Caco-2 (cell line): ENCODE measurements at regions not wholly inside any gene's neighbourhood (a gene's known extent, or its start where the extent isn't known, plus 50 kb on each side); places are given as distances from the start of the nearest gene placed in this dataset.

Experiments
- BruUV-seq: library from RNA; stranded (reverse); fragments of 400-500 nt; replicated peaks from 2 replicates; lab custom pipeline; 2021; lab: Mats Ljungman, UMichigan
- CTCF ChIA-PET: fragments of 300-600 bp; sonication (Branson Sonifier 250); formaldehyde crosslinking; loops from one replicate; lab custom pipeline; 2022; ENCODE audit warnings: antibody characterized with exemption; lab: Charles Lee
- POLR2A ChIA-PET: fragments of 300-600 bp; sonication (Branson Sonifier 250); formaldehyde crosslinking; loops from one replicate; lab custom pipeline; 2022; ENCODE audit warnings: antibody characterized with exemption; lab: Charles Lee
- DNase-seq, 2 experiments: peaks; one replicate each; pipeline versions ENCODE4 v3.0.0 to v3.0.0-alpha.2; 2020 to 2022
- H3K27me3 ChIP-seq: replicated peaks from 2 replicates; pipeline ENCODE4 v1.6.0; 2011; ENCODE audit warnings: low read length; ENCODE audit not compliant: control insufficient read depth, insufficient read depth
- H3K36me3 ChIP-seq: 2 replicates; pipeline ENCODE4 v1.5.1; 2011; ENCODE audit warnings: low read length; ENCODE audit not compliant: control insufficient read depth, insufficient read depth
- H3K4me1 ChIP-seq: fragments of 250-450 bp; sonication (Bioruptor Pico); 2 replicates; pipeline ENCODE4 v1.5.1; 2020; ENCODE audit warnings: mild to moderate bottlenecking
- H3K4me3 ChIP-seq: 2 replicates; pipeline ENCODE4 v1.5.1; 2011; ENCODE audit warnings: low read depth, mild to moderate bottlenecking, control low read depth, low read length
- H3K9me3 ChIP-seq: fragments of 250-450 bp; sonication (Bioruptor Pico); 2 replicates; pipeline ENCODE4 v1.5.1; 2020; ENCODE audit warnings: mild to moderate bottlenecking, moderate library complexity
- H3K27ac Mint-ChIP-seq: one replicate; pipeline ENCODE4 v1.8.0; 2022; ENCODE audit warnings: mixed read lengths; ENCODE audit not compliant: unreplicated experiment
- H3K27me3 Mint-ChIP-seq: one replicate; pipeline ENCODE4 v1.8.0; 2022; ENCODE audit warnings: mixed read lengths; ENCODE audit not compliant: insufficient read depth, unreplicated experiment
- H3K36me3 Mint-ChIP-seq: one replicate; pipeline ENCODE4 v1.8.0; 2022; ENCODE audit warnings: mild to moderate bottlenecking, mixed read lengths; ENCODE audit not compliant: insufficient read depth, unreplicated experiment
- H3K4me1 Mint-ChIP-seq: one replicate; pipeline ENCODE4 v1.8.0; 2022; ENCODE audit warnings: low read depth, mixed read lengths; ENCODE audit not compliant: unreplicated experiment
- H3K4me3 Mint-ChIP-seq: one replicate; pipeline ENCODE4 v1.8.0; 2022; ENCODE audit warnings: mild to moderate bottlenecking, moderate library complexity, mixed read lengths; ENCODE audit not compliant: unreplicated experiment
- H3K9me3 Mint-ChIP-seq: one replicate; pipeline ENCODE4 v1.8.0; 2022; ENCODE audit warnings: mixed read lengths; ENCODE audit not compliant: unreplicated experiment
- CTCF ChIP-seq, 2 experiments: fragments of 200-600 bp in 1 of 2; IDR thresholded peaks; 1 replicate in 1 of 2; 2 replicates in 1 of 2; pipeline versions ENCODE4 v1.5.1 to v1.8.0; 2011 to 2022; ENCODE audit warnings: antibody characterized with exemption in 1 of 2, control low read depth in 1 of 2, inconsistent platforms in 1 of 2, low read depth in 1 of 2, low read length in 1 of 2, mild to moderate bottlenecking in 1 of 2, moderate library complexity in 1 of 2; ENCODE audit not compliant: insufficient read depth in 1 of 2, severe bottlenecking in 1 of 2, unreplicated experiment in 1 of 2
- intact Hi-C: fragments of 100-400 bp; cut with micrococcal nuclease; formaldehyde crosslinking; loops from one replicate; pipeline ENCODE4 v1.10.0; 2022; ENCODE audit not compliant: unreplicated experiment

- Histone ChIP-seq H3K4me1 (no peaks in the 10 kb centered on the region), H3K9me3 (no peaks in the 10 kb centered on the region), H3K4me3 (no peak overlapping the region), H3K27me3 (no peaks in the 10 kb centered on the region), H3K36me3 (no peaks in the 10 kb centered on the region)
- no peaks in the 10 kb centered on the region for H3K27me3 Mint-ChIP-seq
- no peaks in the 10 kb centered on the region for H3K36me3 Mint-ChIP-seq
- BruUV-seq = no TSS peak
- ChIA-PET CTCF (no interaction called here), POLR2A (no interaction called here)
- H3K4me1 Mint-ChIP-seq = no peaks in the 10 kb centered on the region
- no peak overlapping the region for H3K4me3 Mint-ChIP-seq
- no peak for TF ChIP-seq CTCF (IDR thresholded peaks at IDR 0.05; ENCODE audit: insufficient read depth in 1 of 2, low read depth in 1 of 2, low read length in 1 of 2, severe bottlenecking in 1 of 2, unreplicated experiment in 1 of 2)
- H3K9me3 Mint-ChIP-seq = no peaks in the 10 kb centered on the region
- no peak for DNase-seq
- no peak overlapping the region for H3K27ac Mint-ChIP-seq
- intact Hi-C loops = no loop called here
Observed at GRCh38 chr1:93733340-93733739, 51.7 kb upstream of the BCAR3 start.

GRCh38 chr1:93732514-93732913 is 50.9 kb upstream of the BCAR3 start:
- TF ChIP-seq CTCF (IDR thresholded peaks at IDR 0.05; ENCODE audit: insufficient read depth in 1 of 2, low read depth in 1 of 2, low read length in 1 of 2, severe bottlenecking in 1 of 2, unreplicated experiment in 1 of 2) = no peak
- no peak for DNase-seq
- intact Hi-C loops = no loop called here
- Histone ChIP-seq H3K9me3 (no peaks in the 10 kb centered on the region), H3K4me3 (no peak overlapping the region), H3K4me1 (no peaks in the 10 kb centered on the region), H3K36me3 (no peaks in the 10 kb centered on the region), H3K27me3 (no peaks in the 10 kb centered on the region)
- Mint-ChIP-seq H3K4me1 (no peaks in the 10 kb centered on the region), H3K27ac (no peak overlapping the region), H3K27me3 (no peaks in the 10 kb centered on the region), H3K36me3 (no peaks in the 10 kb centered on the region), H3K9me3 (no peaks in the 10 kb centered on the region), H3K4me3 (no peak overlapping the region)
- ChIA-PET POLR2A (no interaction called here), CTCF (interaction anchor here (0.7 kb wide), 1 partner anchor 79 kb away, joined by 3 read pairs; no protein-coding TSS in a partner anchor)
- BruUV-seq = no TSS peak
